ENCODE measurements at regions not wholly inside any gene's neighbourhood (a gene's known extent, or its start where the extent isn't known, plus 50 kb on each side); places are given as distances from the start of the nearest gene placed in this dataset.

DNA sequence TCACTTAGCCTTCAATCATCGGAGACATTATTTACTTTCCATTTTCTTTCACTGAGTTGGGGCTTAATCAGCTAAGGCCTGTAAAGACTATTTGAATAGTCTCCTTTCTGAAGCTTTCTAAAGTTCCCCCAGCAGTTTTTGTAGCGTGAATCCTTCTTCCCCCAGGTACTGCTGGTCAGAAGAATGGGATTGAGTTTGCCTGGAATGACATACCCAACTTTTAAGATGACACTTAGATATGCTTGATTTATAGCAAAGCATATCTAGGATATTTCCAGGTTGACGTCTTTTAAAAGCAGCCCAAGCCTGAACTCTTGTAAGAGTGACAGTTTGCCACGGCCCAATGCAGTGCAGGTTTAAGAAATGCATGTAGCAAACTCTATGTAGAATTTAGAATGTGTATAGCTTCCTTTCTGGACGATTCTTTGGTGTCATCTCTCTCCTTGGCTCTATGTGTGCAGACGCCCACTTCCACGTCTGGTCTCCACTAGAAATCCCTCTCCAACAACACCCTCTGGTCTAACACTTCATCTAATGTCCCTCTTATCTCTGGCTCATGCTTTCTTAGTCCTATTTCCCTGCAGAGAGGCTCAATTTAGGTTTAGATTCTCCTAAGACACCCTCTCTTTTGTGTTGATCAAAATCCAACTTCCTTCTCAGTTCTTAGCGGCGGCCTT lies 175.0 kb upstream of the CYRIA start:
- no peaks in the 10 kb centered on the region for H3K9me3 ChIP-seq (ENCODE audit: control insufficient read depth, low read length)
- 90 to 91% methylated on average over 9 of the region's 9 CpGs for WGBS, 2 experiments

DNA sequence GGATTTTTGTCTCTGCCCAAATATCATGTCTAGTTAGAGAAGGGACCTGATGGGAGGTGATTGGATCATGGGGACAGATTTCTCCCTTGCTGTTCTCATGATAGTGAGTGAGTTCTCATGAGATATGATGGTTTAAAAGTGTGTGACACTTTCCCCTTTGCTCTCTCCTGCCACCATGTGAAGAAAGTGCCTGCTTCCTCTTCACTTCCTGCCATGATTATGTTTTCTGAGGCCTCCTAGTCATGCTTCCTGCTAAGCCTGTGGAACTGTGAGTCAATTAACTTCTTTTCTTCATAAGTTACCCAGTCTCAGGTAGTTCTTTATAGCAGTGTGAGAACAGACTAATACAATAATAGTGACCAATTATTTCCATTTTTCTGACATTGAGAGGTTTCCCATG lies 167.3 kb upstream of the CYRIA start:
- no peak overlapping the region for H3K4me3 ChIP-seq (ENCODE audit: insufficient read depth, low read depth, low read length)
- no peaks in the 10 kb centered on the region for H3K9me3 ChIP-seq (ENCODE audit: control insufficient read depth, low read length)
- H3K27me3 ChIP-seq (ENCODE audit: control insufficient read depth, insufficient read depth, low read length, poor library complexity, severe bottlenecking) = no peaks in the 10 kb centered on the region
- no peak overlapping the region for H3K27ac ChIP-seq (ENCODE audit: insufficient read depth, low read depth, low read length, poor library complexity, severe bottlenecking)
- H3K4me1 ChIP-seq (ENCODE audit: control insufficient read depth, insufficient read depth, low read length) = no peaks in the 10 kb centered on the region
- no peaks in the 10 kb centered on the region for H3K36me3 ChIP-seq (ENCODE audit: control insufficient read depth, insufficient read depth, low read length)

More for the DNA sequence above, 175.0 kb upstream of the CYRIA start:
- Histone ChIP-seq H3K4me1 (ENCODE audit: control insufficient read depth, insufficient read depth, low read length) (no peaks in the 10 kb centered on the region), H3K27me3 (ENCODE audit: control insufficient read depth, insufficient read depth, low read length, poor library complexity, severe bottlenecking) (no peaks in the 10 kb centered on the region), H3K4me3 (ENCODE audit: insufficient read depth, low read depth, low read length) (no peak overlapping the region), H3K27ac (ENCODE audit: insufficient read depth, low read depth, low read length, poor library complexity, severe bottlenecking) (no peak overlapping the region), H3K36me3 (ENCODE audit: control insufficient read depth, insufficient read depth, low read length) (no peaks in the 10 kb centered on the region)

DNA sequence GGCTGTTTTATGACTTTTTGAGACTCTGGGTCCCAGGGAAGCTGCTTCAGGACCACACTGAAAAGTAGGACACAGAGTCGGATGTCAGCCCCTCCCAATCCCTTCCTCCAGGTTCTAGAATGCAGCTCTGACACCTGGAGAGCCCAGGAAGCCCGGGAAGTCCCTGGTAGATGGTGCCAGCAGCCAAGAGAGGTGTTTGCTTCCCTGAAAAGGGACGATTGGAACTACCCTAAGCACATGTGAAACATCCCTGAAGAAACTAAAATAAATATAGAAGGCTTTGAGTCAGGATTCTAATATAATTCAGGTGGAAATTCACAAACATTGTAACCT lies 163.2 kb upstream of the CYRIA start:
- no peaks in the 10 kb centered on the region for H3K9me3 ChIP-seq (ENCODE audit: control insufficient read depth, low read length)
- H3K36me3 ChIP-seq (ENCODE audit: control insufficient read depth, insufficient read depth, low read length) = no peaks in the 10 kb centered on the region
- H3K4me3 ChIP-seq (ENCODE audit: insufficient read depth, low read depth, low read length) = no peak overlapping the region
- 63 to 64% methylated on average over 3 of the region's 3 CpGs for WGBS, 2 experiments
- no peak overlapping the region for H3K27ac ChIP-seq (ENCODE audit: insufficient read depth, low read depth, low read length, poor library complexity, severe bottlenecking)
- no peaks in the 10 kb centered on the region for H3K27me3 ChIP-seq (ENCODE audit: control insufficient read depth, insufficient read depth, low read length, poor library complexity, severe bottlenecking)
- H3K4me1 ChIP-seq (ENCODE audit: control insufficient read depth, insufficient read depth, low read length) = no peaks in the 10 kb centered on the region

DNA sequence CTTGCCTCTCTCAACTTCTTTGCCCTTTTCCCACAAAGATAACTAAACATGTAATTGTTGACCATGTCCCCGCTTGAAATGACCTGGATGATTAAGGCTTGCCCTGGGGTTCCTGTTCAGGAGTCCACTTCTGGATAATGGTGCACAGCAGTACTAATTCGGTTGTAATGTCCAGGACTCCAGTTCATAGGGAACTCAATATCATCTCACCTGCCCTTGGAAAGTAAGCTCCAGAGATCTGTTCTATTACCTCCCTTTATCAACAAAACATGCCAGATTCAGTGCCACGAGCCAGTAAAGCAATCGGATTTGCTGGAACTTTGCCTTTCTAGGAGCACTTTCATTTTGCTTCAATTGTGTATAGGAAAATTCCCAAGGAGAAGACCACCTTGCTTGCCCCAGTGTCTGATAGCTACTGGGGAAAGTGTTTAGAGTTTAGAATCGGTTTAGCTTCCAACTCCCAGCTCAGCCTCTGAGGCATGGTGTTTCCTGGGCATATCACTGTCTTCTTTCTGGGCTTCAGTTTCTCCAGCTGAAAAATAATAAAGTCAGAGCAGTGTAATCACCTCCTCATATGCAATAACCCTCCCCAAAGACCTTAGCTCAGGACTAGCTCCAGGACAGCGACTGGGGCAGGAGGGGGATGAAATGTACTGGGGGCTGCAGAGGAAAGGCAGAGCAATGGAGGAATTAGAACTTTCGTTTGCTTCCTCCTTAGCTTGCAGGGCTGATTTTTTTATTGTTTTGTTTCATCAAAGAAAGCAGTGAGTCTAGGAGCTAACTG lies 162.6 kb upstream of the CYRIA start:
- no peaks in the 10 kb centered on the region for H3K36me3 ChIP-seq (ENCODE audit: control insufficient read depth, insufficient read depth, low read length)
- H3K27ac ChIP-seq (ENCODE audit: insufficient read depth, low read depth, low read length, poor library complexity, severe bottlenecking) = no peak overlapping the region
- H3K4me3 ChIP-seq (ENCODE audit: insufficient read depth, low read depth, low read length) = no peak overlapping the region
- no peaks in the 10 kb centered on the region for H3K4me1 ChIP-seq (ENCODE audit: control insufficient read depth, insufficient read depth, low read length)
- no peaks in the 10 kb centered on the region for H3K27me3 ChIP-seq (ENCODE audit: control insufficient read depth, insufficient read depth, low read length, poor library complexity, severe bottlenecking)
- 91 to 92% methylated on average over 7 of the region's 7 CpGs for WGBS, 2 experiments
- H3K9me3 ChIP-seq (ENCODE audit: control insufficient read depth, low read length) = no peaks in the 10 kb centered on the region

DNA sequence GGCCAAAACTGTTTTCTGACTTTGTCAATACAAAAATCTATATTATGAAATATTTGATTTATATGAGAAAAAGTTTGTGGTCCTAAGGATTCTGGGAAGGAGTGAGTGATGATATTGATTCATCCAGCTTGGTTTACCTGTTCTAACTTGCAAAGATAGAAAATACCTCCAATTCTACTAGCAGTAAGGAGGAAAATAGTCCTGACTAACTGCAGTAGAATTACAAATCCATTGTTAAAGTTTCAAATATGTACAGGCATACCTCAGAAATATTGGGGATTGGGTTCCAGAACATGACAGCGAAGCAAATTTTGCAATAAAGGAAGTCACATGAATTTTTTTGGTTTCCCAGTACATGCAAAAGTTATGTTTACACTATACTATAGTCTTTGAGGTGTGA lies 158.8 kb upstream of the CYRIA start:
- no peaks in the 10 kb centered on the region for H3K36me3 ChIP-seq (ENCODE audit: control insufficient read depth, insufficient read depth, low read length)
- H3K4me3 ChIP-seq (ENCODE audit: insufficient read depth, low read depth, low read length) = no peak overlapping the region
- WGBS, 2 experiments = 90 to 91% methylated on average over 1 of the region's 1 CpG
- H3K9me3 ChIP-seq (ENCODE audit: control insufficient read depth, low read length) = no peaks in the 10 kb centered on the region
- no peaks in the 10 kb centered on the region for H3K27me3 ChIP-seq (ENCODE audit: control insufficient read depth, insufficient read depth, low read length, poor library complexity, severe bottlenecking)
- no peak overlapping the region for H3K27ac ChIP-seq (ENCODE audit: insufficient read depth, low read depth, low read length, poor library complexity, severe bottlenecking)
- H3K4me1 ChIP-seq (ENCODE audit: control insufficient read depth, insufficient read depth, low read length) = no peaks in the 10 kb centered on the region

DNA sequence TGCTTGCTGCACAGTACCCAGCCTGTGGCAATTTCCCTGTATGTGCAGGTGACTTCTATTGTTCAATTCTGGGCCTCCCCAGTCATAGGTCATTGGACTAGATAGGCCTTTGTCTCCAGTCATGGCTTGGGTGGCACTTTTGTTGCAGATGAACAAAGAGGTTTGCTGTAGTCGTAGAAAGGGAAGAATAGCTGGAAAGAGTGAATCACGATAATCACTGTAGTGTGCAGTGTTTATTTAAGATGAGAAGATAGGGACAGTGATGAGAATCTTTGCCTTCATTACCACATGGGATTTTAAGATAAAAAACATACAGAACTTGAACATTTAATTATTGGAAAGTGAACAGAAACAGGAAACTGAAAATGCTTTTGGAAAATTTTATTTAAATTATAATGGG lies 156.1 kb upstream of the CYRIA start:
- H3K27me3 ChIP-seq (ENCODE audit: control insufficient read depth, insufficient read depth, low read length, poor library complexity, severe bottlenecking) = no peaks in the 10 kb centered on the region
- WGBS, 2 experiments = 96 to 98% methylated on average over 2 of the region's 2 CpGs
- no peaks in the 10 kb centered on the region for H3K9me3 ChIP-seq (ENCODE audit: control insufficient read depth, low read length)
- no peak overlapping the region for H3K27ac ChIP-seq (ENCODE audit: insufficient read depth, low read depth, low read length, poor library complexity, severe bottlenecking)
- H3K4me1 ChIP-seq (ENCODE audit: control insufficient read depth, insufficient read depth, low read length) = no peaks in the 10 kb centered on the region
- H3K36me3 ChIP-seq (ENCODE audit: control insufficient read depth, insufficient read depth, low read length) = no peaks in the 10 kb centered on the region
- H3K4me3 ChIP-seq (ENCODE audit: insufficient read depth, low read depth, low read length) = no peak overlapping the region

DNA sequence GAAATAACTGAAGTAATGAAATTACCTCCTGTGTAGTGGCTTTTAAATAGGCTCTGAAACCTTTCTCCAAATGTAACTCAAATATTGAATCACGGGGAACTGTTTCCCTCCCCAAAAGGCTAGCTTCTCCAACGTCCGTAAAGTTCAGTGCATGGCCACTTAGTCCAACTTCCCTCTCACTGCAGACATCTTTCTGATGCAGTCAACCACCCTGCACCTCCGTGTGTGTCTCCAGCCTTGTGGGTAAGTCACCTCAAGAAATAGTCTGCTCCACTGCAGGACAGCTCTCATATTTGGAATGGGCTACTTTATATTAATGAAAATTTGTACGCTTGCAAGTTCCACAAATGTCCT lies 152.5 kb upstream of the CYRIA start:
- H3K36me3 ChIP-seq (ENCODE audit: control insufficient read depth, insufficient read depth, low read length) = no peaks in the 10 kb centered on the region
- WGBS, 2 experiments = 90 to 92% methylated on average over 4 to 5 of the region's 5 CpGs
- no peaks in the 10 kb centered on the region for H3K4me1 ChIP-seq (ENCODE audit: control insufficient read depth, insufficient read depth, low read length)
- H3K4me3 ChIP-seq (ENCODE audit: insufficient read depth, low read depth, low read length) = no peak overlapping the region
- no peaks in the 10 kb centered on the region for H3K27me3 ChIP-seq (ENCODE audit: control insufficient read depth, insufficient read depth, low read length, poor library complexity, severe bottlenecking)
- no peak overlapping the region for H3K27ac ChIP-seq (ENCODE audit: insufficient read depth, low read depth, low read length, poor library complexity, severe bottlenecking)
- no peaks in the 10 kb centered on the region for H3K9me3 ChIP-seq (ENCODE audit: control insufficient read depth, low read length)

DNA sequence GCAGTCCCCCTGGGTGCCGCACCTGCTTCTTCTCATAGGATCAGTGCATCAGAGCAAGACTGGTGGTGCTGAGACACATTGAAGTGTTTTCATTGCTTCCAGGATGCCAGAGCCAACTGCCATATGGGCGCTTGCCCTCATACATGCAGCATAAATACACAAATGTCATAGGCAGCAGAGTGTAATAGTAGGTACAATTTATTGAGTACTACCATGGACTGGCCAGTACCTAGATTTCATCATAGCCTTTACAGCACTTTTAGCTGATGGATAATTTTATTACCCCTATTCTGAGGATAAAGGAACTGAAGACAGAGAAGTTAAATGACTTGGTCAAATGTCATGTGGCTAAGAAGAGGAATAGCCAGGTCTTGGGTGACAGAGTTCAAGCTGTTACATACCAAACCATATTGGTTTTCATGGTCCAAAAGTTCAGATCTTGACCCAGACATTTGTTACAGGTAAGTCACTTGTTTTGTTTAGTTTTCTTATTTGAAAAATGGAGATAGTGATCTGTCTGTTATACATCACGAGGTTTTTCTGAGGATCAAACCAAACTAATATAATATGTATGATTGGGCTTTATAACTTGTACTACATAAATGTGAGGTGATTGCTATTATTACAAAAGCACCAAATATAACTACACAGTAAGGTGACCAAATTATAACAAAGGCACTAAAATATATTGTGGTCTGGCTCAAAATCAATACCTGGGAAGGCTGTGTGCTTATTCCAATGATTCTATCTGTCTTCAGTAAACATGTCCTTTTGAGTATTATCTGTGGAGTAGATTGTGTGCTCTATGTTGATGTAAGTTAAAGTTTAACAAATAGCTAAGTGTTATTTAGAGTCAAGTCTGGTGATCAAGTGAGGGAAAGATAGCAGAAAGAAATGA lies 151.9 kb upstream of the CYRIA start:
- Histone ChIP-seq H3K4me1 (ENCODE audit: control insufficient read depth, insufficient read depth, low read length) (no peaks in the 10 kb centered on the region), H3K27ac (ENCODE audit: insufficient read depth, low read depth, low read length, poor library complexity, severe bottlenecking) (no peak overlapping the region), H3K27me3 (ENCODE audit: control insufficient read depth, insufficient read depth, low read length, poor library complexity, severe bottlenecking) (no peaks in the 10 kb centered on the region), H3K36me3 (ENCODE audit: control insufficient read depth, insufficient read depth, low read length) (no peaks in the 10 kb centered on the region), H3K4me3 (ENCODE audit: insufficient read depth, low read depth, low read length) (no peak overlapping the region), H3K9me3 (ENCODE audit: control insufficient read depth, low read length) (no peaks in the 10 kb centered on the region)
- WGBS, 2 experiments = 100% methylated on average over 1 to 3 of the region's 3 CpGs

DNA sequence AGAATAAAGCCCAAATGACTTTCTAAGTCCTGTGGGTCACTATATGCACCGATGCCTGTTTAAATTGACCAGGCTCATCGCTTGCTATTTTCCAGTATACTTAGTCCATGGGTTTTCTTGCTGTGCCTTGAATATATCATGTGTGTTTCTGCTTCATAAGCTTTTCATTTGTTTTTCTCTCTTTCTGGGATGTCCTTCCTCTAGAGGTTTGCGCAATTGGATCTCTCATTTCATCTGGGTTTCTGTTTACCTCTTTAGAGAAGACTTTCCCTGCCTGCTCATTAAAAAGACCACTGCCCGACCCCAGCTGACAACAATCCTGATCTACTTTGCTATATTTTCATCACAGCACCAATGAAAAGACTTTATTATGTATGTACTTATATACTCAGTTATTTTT lies 150.9 kb upstream of the CYRIA start:
- no peak overlapping the region for H3K4me3 ChIP-seq (ENCODE audit: insufficient read depth, low read depth, low read length)
- no peak overlapping the region for H3K27ac ChIP-seq (ENCODE audit: insufficient read depth, low read depth, low read length, poor library complexity, severe bottlenecking)
- H3K27me3 ChIP-seq (ENCODE audit: control insufficient read depth, insufficient read depth, low read length, poor library complexity, severe bottlenecking) = no peaks in the 10 kb centered on the region
- H3K36me3 ChIP-seq (ENCODE audit: control insufficient read depth, insufficient read depth, low read length) = no peaks in the 10 kb centered on the region
- H3K9me3 ChIP-seq (ENCODE audit: control insufficient read depth, low read length) = no peaks in the 10 kb centered on the region
- H3K4me1 ChIP-seq (ENCODE audit: control insufficient read depth, insufficient read depth, low read length) = no peaks in the 10 kb centered on the region
- WGBS, 2 experiments = 91% methylated on average over 4 of the region's 4 CpGs

DNA sequence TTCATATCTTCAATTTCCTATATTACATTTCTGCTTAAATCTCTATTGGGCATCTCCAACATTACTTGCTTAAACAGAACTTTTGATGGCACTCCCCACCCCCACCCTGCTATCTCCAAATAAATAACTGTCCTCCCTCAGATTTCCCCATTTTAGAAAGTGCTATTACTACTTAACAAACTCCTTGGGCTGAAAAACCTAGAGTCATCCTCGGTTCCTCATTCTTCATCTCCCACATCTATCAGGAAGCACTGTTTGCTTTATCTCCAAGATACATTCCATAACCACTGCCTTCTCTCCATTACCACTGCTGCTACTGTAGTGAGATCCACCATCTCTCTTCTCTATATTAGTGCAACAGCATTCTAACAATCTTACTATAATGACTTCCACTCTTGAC lies 150.4 kb upstream of the CYRIA start:
- 93 to 94% methylated on average over 1 of the region's 1 CpG for WGBS, 2 experiments
- H3K4me1 ChIP-seq (ENCODE audit: control insufficient read depth, insufficient read depth, low read length) = no peaks in the 10 kb centered on the region
- H3K9me3 ChIP-seq (ENCODE audit: control insufficient read depth, low read length) = no peaks in the 10 kb centered on the region
- H3K27ac ChIP-seq (ENCODE audit: insufficient read depth, low read depth, low read length, poor library complexity, severe bottlenecking) = no peak overlapping the region
- no peaks in the 10 kb centered on the region for H3K36me3 ChIP-seq (ENCODE audit: control insufficient read depth, insufficient read depth, low read length)
- H3K4me3 ChIP-seq (ENCODE audit: insufficient read depth, low read depth, low read length) = no peak overlapping the region
- H3K27me3 ChIP-seq (ENCODE audit: control insufficient read depth, insufficient read depth, low read length, poor library complexity, severe bottlenecking) = no peaks in the 10 kb centered on the region

All from ectodermal cell (in vitro differentiated cells).